Activated naive CD4-positive, alpha-beta T cell treated with anti-CD3 and anti-CD28 coated beads, Interleukin-2, amount 50 U/mL, for 24 hours (primary cell): ENCODE measurements at regions not wholly inside any gene's neighbourhood (a gene's known extent, or its start where the extent isn't known, plus 50 kb on each side); places are given as distances from the start of the nearest gene placed in this dataset.
A peak's percentile ranks its signal among the peaks of the same experiment; 100 is the strongest.

ENCODE experiments used
- H3K27ac Mint-ChIP-seq: one replicate; pipeline ENCODE4 v1.8.0; 2021; ENCODE audit warnings: mild to moderate bottlenecking, mixed read lengths
- H3K27me3 Mint-ChIP-seq: one replicate; pipeline ENCODE4 v1.8.0; 2021; ENCODE audit warnings: mixed read lengths
- H3K36me3 Mint-ChIP-seq: one replicate; pipeline ENCODE4 v1.8.0; 2021; ENCODE audit warnings: mixed read lengths
- H3K4me1 Mint-ChIP-seq: one replicate; pipeline ENCODE4 v1.8.0; 2021; ENCODE audit warnings: mixed read lengths
- H3K4me3 Mint-ChIP-seq: one replicate; pipeline ENCODE4 v1.8.0; 2021; ENCODE audit warnings: mild to moderate bottlenecking, mixed read lengths
- H3K9me3 Mint-ChIP-seq: one replicate; pipeline ENCODE4 v1.8.0; 2021; ENCODE audit warnings: mixed read lengths

DNA sequence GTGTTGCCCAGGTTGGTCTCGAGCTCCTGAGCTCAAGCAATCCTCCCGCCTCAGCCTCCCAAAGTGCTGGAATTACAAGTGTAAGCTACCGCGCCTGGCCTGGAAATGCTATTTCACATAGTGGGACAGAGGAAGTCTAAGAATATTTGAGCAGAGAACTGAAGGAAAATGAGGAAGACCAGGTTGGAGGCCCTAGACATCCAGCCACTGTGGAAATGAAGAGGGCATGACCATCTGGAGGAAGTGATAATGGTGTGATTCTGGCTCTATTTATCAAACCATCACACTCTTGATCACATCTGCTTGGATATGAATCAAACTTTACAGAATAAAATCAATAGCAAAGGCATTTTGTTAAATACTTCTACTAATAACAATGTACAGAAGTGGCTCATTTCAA, 65.9 kb upstream of the ARHGEF3 start:
- Mint-ChIP-seq H3K27me3 (no peaks in the 10 kb centered on the region), H3K9me3 (no peaks in the 10 kb centered on the region), H3K27ac (peak overlapping the region; percentile 69), H3K4me1 (peaks cover 79% of the 10 kb centered on the region), H3K36me3 (peaks cover 13% of the 10 kb centered on the region), H3K4me3 (no peak overlapping the region)

- H3K4me3 Mint-ChIP-seq = peak overlapping the region; percentile 1
- peaks cover 87% of the 10 kb centered on the region for H3K4me1 Mint-ChIP-seq
- no peaks in the 10 kb centered on the region for H3K27me3 Mint-ChIP-seq
- H3K9me3 Mint-ChIP-seq = no peaks in the 10 kb centered on the region
- H3K36me3 Mint-ChIP-seq = peaks cover 17% of the 10 kb centered on the region
- H3K27ac Mint-ChIP-seq = peak overlapping the region; percentile 76
These were observed 63.3 kb upstream of the ARHGEF3 start for GRCh38 chr3:56864918-56865524.

DNA sequence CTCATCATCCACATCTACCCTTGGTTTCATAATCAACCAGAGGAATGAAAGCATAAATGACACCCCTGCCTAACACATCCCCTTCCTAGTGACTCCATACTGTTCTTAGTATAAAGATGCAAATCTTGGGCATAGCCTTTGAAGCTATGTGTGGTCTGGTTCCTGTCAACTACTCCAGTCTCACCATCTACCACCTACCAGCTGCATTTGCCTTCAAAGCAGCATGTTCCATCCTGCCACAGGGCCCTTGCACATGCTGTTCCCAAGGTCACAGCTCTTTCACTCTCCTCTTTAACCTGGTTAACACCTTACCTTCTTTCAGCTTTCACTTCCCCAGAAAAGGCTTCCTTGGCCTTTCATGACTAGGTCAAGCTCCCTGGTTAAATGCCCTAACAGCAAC, 62.3 kb upstream of the ARHGEF3 start:
- peak overlapping the region; percentile 30 for H3K4me3 Mint-ChIP-seq
- peaks cover 17% of the 10 kb centered on the region for H3K36me3 Mint-ChIP-seq
- H3K9me3 Mint-ChIP-seq = no peaks in the 10 kb centered on the region
- peaks cover 79% of the 10 kb centered on the region for H3K4me1 Mint-ChIP-seq
- no peaks in the 10 kb centered on the region for H3K27me3 Mint-ChIP-seq
- peak overlapping the region; percentile 92 for H3K27ac Mint-ChIP-seq

DNA sequence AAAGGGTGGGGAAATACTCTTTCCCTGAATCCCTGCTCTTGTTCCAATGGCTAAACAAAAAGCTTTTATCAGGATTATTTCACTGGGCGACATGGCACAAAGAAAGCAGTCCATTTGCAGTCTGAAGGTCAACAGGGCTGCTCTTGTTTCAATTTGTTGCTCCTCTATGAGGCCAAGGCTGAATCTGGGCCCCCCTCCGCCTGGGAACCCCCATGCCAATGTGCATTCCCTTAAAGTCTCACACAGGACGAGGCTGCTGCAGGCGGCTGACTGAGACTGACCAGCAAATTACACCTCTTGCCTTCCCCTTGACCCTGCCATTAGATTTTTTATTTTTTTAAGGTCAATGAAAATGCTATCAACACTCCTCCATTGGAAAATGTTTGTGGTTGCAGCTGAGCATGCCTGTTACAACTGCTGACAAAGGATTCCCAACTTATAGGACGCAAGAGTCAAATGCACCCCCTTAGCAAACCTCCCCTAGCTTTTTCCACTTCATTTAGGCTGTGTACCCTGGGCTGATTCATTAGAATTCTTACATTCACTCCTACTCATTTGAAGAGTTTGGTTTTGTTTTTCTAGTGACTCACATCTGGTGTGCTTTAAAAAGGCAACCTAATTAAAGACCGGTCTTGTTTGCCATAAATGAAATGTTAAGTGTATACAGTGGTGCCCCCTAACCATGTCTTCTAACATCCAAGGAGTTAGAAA, 60.8 kb upstream of the ARHGEF3 start:
- Mint-ChIP-seq H3K4me1 (peaks cover 74% of the 10 kb centered on the region), H3K36me3 (peaks cover 17% of the 10 kb centered on the region), H3K9me3 (no peaks in the 10 kb centered on the region), H3K27me3 (no peaks in the 10 kb centered on the region), H3K4me3 (peak overlapping the region; percentile 27), H3K27ac (peak overlapping the region; percentile 81)

GRCh38 chr3:56861511-56861910, 59.8 kb upstream of the ARHGEF3 start:
- Mint-ChIP-seq H3K4me1 (peaks cover 76% of the 10 kb centered on the region), H3K36me3 (peaks cover 17% of the 10 kb centered on the region), H3K27me3 (no peaks in the 10 kb centered on the region), H3K9me3 (no peaks in the 10 kb centered on the region), H3K27ac (peak overlapping the region; percentile 66), H3K4me3 (no peak overlapping the region)

DNA sequence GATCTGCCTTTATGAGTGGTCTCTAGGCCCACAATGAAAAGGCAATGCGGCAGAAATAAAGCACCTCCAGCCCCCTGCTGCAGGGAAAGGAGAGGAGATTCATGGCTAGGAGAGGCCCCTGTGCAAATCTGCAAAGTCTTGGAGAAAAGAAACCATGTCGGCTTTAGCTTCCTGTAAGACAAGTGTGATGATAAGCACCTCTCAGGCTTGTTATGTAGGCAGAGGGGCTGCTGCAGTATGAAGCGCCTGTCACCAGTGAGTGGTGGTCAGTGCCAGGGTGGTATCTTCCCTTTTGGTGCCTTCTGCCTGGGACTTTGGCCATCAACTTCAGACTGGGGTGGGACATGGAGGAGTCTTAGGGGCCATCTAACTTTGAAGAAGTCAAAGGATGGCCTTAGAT, 59.2 kb upstream of the ARHGEF3 start:
- Mint-ChIP-seq H3K27me3 (no peaks in the 10 kb centered on the region), H3K27ac (peak overlapping the region; percentile 56), H3K9me3 (no peaks in the 10 kb centered on the region), H3K36me3 (peaks cover 17% of the 10 kb centered on the region), H3K4me3 (peak overlapping the region; percentile 49), H3K4me1 (peaks cover 78% of the 10 kb centered on the region)

- H3K9me3 Mint-ChIP-seq = no peaks in the 10 kb centered on the region
- H3K27ac Mint-ChIP-seq = peak overlapping the region; percentile 26
- H3K27me3 Mint-ChIP-seq = no peaks in the 10 kb centered on the region
- H3K4me1 Mint-ChIP-seq = peaks cover 77% of the 10 kb centered on the region
- peak overlapping the region; percentile 49 for H3K4me3 Mint-ChIP-seq
- H3K36me3 Mint-ChIP-seq = peaks cover 20% of the 10 kb centered on the region
These were observed 58.6 kb upstream of the ARHGEF3 start for GRCh38 chr3:56860351-56860750.

- no peaks in the 10 kb centered on the region for H3K9me3 Mint-ChIP-seq
- H3K4me3 Mint-ChIP-seq = no peak overlapping the region
- H3K27ac Mint-ChIP-seq = peak overlapping the region; percentile 56
- H3K36me3 Mint-ChIP-seq = peaks cover 9% of the 10 kb centered on the region
- H3K27me3 Mint-ChIP-seq = no peaks in the 10 kb centered on the region
- H3K4me1 Mint-ChIP-seq = peaks cover 74% of the 10 kb centered on the region
These were observed 56.6 kb upstream of the ARHGEF3 start for GRCh38 chr3:56858331-56858730.

GRCh38 chr3:56857178-56857577, 55.4 kb upstream of the ARHGEF3 start:
- no peak overlapping the region for H3K27ac Mint-ChIP-seq
- no peaks in the 10 kb centered on the region for H3K9me3 Mint-ChIP-seq
- peaks cover 14% of the 10 kb centered on the region for H3K36me3 Mint-ChIP-seq
- H3K4me3 Mint-ChIP-seq = no peak overlapping the region
- peaks cover 70% of the 10 kb centered on the region for H3K4me1 Mint-ChIP-seq
- no peaks in the 10 kb centered on the region for H3K27me3 Mint-ChIP-seq

GRCh38 chr3:56856752-56857151, 55.0 kb upstream of the ARHGEF3 start:
- Mint-ChIP-seq H3K27ac (no peak overlapping the region), H3K4me1 (peaks cover 71% of the 10 kb centered on the region), H3K27me3 (no peaks in the 10 kb centered on the region), H3K9me3 (no peaks in the 10 kb centered on the region), H3K36me3 (peaks cover 16% of the 10 kb centered on the region), H3K4me3 (no peak overlapping the region)

DNA sequence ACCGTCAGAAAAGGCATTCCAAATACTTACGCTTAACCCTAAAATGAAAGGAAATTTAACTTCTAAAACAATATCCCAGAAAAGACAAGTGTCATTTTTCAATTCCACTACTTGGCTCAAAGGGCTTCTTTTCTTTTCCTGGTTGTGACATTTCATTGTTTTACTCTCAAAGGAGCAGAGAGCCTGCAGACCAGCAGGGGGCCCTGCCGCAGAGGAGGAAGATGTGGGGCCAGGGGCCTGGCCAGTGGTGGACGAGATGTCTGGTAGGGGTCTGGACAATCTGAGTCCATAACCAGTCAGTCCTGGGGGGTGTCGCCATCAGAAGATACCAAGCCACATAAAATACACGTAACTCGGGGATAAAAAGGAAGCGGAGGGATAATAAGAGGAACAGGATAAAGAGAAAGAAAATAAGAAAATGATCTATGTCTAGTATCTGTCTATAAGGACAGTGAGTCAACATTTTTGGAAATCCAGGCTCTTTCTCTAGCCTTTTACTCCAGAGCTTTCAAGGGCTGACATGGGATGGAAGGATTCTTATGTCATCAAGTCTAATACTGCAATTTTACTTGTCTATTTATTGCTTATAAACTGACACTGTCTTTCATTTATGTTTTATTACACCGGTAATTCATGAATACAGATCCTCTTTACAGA, 54.2 kb upstream of the ARHGEF3 start:
- Mint-ChIP-seq H3K27ac (no peak overlapping the region), H3K27me3 (no peaks in the 10 kb centered on the region), H3K36me3 (peaks cover 19% of the 10 kb centered on the region), H3K9me3 (no peaks in the 10 kb centered on the region), H3K4me3 (no peak overlapping the region), H3K4me1 (peaks cover 68% of the 10 kb centered on the region)

- H3K27ac Mint-ChIP-seq = no peak overlapping the region
- no peak overlapping the region for H3K4me3 Mint-ChIP-seq
- H3K27me3 Mint-ChIP-seq = no peaks in the 10 kb centered on the region
These were observed 53.3 kb upstream of the ARHGEF3 start for GRCh38 chr3:56854856-56855611.

DNA sequence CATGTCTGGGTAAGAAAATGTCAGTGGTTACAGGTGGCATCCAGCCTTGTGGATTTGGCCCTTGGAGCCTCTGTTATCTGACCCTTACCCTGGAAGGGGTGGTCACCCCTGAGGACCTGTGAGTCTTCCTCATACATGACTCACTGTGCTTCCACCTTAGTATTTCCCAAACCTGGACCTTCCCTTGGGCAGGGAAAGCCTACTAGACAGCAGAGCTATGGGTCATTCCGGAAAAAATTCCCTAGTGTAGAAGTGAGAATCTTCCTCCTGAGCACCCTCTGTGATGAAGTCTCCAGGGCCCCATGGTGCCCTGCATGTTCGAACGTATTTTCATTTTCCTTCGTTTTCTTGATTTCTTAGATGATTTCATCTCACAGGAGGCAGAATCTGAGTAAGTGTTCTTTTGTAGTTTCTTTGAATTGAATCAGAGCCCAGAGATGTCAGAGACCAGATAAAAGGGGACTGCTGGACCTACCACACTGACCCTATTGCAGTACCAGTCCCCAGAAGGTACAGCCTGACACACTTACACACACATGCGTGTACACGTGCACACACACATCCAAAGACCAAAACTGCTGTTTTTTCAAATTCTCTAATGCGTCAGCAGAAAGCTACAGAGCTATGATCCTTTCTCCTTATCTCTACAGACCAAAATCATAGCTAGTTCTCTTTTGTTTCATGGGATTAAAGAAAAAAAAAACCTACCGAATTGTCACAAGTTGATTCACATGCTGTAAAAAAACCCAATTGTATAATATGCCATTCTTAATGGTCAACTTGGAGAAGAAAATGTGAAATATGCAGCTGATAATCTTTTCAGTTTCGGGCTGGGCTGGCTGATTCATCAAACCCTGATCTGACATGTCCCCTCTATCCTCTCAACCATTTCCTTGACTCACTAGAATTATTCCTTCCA, 50.5 kb upstream of the ARHGEF3 start:
- Mint-ChIP-seq H3K27ac (no peak overlapping the region), H3K4me3 (no peak overlapping the region), H3K9me3 (no peaks in the 10 kb centered on the region), H3K27me3 (no peaks in the 10 kb centered on the region), H3K4me1 (peaks cover 65% of the 10 kb centered on the region), H3K36me3 (peaks cover 15% of the 10 kb centered on the region)

More at GRCh38 chr3:56854856-56855611, 53.3 kb upstream of the ARHGEF3 start:
- peaks cover 60% of the 10 kb centered on the region for H3K4me1 Mint-ChIP-seq
- no peaks in the 10 kb centered on the region for H3K9me3 Mint-ChIP-seq
- peaks cover 15% of the 10 kb centered on the region for H3K36me3 Mint-ChIP-seq
